GM12865 (cell line): ENCODE measurements at regions not wholly inside any gene's neighbourhood (a gene's known extent, or its start where the extent isn't known, plus 50 kb on each side); places are given as distances from the start of the nearest gene placed in this dataset.
"Not testable (repeated sequence)": the region's sequence is repeated elsewhere in the genome, so short reads cannot be mapped to it uniquely, and the experiment has no call there.

ENCODE experiments used
- DNase-seq: peaks from one replicate; pipeline ENCODE4 v3.0.0; 2010; ENCODE audit warnings: low read depth
- H3K4me3 ChIP-seq: 2 replicates; pipeline ENCODE4 v1.5.1; 2011; ENCODE audit warnings: mild to moderate bottlenecking, low read depth, low read length, control low read depth
- TF ChIP-seq, protein P1 (sequence below): IDR thresholded peaks from 2 replicates; pipeline ENCODE4 v1.5.1; 2011; ENCODE audit warnings: low read length, control low read depth, low read depth, inconsistent platforms; ENCODE audit not compliant: insufficient read depth; ENCODE audit errors: missing control alignments

GRCh38 chr2:176944998-176945397 is 267.6 kb upstream of the HNRNPA3 start:
- H3K4me3 ChIP-seq = no peak overlapping the region
- DNase-seq = no peak
- TF ChIP-seq, protein P1, sequence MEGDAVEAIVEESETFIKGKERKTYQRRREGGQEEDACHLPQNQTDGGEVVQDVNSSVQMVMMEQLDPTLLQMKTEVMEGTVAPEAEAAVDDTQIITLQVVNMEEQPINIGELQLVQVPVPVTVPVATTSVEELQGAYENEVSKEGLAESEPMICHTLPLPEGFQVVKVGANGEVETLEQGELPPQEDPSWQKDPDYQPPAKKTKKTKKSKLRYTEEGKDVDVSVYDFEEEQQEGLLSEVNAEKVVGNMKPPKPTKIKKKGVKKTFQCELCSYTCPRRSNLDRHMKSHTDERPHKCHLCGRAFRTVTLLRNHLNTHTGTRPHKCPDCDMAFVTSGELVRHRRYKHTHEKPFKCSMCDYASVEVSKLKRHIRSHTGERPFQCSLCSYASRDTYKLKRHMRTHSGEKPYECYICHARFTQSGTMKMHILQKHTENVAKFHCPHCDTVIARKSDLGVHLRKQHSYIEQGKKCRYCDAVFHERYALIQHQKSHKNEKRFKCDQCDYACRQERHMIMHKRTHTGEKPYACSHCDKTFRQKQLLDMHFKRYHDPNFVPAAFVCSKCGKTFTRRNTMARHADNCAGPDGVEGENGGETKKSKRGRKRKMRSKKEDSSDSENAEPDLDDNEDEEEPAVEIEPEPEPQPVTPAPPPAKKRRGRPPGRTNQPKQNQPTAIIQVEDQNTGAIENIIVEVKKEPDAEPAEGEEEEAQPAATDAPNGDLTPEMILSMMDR = no peak

DNA sequence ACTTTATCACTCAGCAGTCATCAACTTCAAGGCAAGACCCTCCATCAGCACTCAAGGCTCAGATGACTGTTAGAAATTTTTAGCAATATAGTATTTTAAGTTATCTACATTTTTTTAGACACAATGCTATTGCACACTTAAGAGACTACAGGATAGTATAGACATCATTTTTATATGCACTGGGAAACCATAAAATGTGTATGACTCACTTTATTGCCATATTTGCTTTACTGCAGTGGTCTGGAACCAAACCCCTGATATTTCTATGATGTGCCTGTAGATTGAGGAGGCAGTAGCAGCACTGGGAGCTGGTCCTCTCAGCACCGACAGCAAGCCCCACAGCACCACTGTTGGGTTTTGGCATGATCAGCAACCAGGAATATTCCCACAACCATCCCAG is 264.8 kb upstream of the HNRNPA3 start:
- DNase-seq = no peak
- TF ChIP-seq, protein P1 = no peak
- H3K4me3 ChIP-seq = no peak overlapping the region

GRCh38 chr2:176951218-176951617 is 261.4 kb upstream of the HNRNPA3 start:
- not testable (repeated sequence) for DNase-seq, H3K4me3 ChIP-seq

GRCh38 chr2:176956791-176957190 is 255.8 kb upstream of the HNRNPA3 start:
- TF ChIP-seq, protein P1 = no peak
- H3K4me3 ChIP-seq = no peak overlapping the region
- DNase-seq = no peak

- H3K4me3 ChIP-seq = no peak overlapping the region
- TF ChIP-seq, protein P1 = no peak
- DNase-seq = no peak
Measured at GRCh38 chr2:176959614-176960013, 253.0 kb upstream of the HNRNPA3 start.

DNA sequence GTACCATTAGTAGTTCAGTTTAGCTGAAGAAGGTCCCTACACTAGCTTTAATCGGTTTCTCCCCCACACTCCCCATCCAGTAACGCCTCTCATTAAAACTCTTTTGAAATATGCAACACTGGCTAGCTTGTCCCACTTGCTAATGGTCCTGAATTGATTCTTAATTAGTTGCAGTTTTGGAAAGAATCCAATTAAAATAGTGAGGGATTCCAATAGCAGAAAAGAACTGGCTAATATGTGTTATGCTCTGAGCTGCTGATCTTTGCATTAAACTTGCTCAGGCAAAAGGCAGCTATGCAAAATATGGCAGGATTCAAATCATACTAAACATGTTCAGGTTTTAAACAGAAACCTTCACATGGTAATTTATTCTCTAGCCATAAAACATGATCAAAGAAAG is 252.5 kb upstream of the HNRNPA3 start:
- TF ChIP-seq, protein P1 = no peak
- DNase-seq = no peak
- no peak overlapping the region for H3K4me3 ChIP-seq

DNA sequence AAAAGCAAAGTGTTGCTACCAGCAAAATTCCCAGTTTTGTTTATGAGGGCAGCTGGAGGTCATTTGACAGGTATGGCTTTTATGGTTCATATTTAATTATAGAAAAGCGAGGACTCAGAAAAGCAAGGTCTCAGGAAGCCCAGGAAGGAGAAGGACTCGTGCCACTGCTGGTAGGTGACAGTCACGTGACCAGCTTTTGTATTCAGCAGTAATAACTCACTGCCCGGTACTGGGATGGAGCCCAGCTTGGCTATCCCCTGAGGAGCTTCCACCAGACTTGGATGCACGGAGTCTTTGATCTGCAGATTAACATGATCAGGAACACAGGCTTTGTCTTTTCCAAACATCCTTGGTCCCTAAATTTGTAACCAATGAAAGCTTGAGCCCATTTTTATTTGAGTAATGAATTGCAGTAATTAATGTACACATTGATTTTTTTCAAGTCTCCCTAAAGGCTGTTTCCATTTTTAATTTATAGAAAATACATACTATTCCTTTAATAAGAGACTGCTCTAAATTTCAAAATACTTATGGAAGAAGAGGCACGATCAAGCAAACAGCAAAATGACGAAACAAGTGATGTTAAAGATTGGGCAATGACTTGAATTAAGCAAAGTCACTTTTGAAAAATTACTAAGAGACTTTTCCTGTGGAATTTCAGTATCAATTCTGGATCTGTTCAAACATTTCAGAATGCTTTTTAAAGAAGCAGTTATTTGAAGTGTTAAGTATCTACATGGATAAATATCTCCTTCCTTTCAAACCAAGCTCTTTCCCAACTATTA is 251.7 kb upstream of the HNRNPA3 start:
- TF ChIP-seq, protein P1 = no peak
- no peak for DNase-seq
- H3K4me3 ChIP-seq = no peak overlapping the region
